ENCODE measurements at regions not wholly inside any gene's neighbourhood (a gene's known extent, or its start where the extent isn't known, plus 50 kb on each side); places are given as distances from the start of the nearest gene placed in this dataset.

- TF ChIP-seq, protein P1, sequence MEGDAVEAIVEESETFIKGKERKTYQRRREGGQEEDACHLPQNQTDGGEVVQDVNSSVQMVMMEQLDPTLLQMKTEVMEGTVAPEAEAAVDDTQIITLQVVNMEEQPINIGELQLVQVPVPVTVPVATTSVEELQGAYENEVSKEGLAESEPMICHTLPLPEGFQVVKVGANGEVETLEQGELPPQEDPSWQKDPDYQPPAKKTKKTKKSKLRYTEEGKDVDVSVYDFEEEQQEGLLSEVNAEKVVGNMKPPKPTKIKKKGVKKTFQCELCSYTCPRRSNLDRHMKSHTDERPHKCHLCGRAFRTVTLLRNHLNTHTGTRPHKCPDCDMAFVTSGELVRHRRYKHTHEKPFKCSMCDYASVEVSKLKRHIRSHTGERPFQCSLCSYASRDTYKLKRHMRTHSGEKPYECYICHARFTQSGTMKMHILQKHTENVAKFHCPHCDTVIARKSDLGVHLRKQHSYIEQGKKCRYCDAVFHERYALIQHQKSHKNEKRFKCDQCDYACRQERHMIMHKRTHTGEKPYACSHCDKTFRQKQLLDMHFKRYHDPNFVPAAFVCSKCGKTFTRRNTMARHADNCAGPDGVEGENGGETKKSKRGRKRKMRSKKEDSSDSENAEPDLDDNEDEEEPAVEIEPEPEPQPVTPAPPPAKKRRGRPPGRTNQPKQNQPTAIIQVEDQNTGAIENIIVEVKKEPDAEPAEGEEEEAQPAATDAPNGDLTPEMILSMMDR (IDR thresholded peaks at IDR 0.05; ENCODE audit: insufficient read depth, low read depth, low read length, missing control alignments): no peak
- DNase-seq (ENCODE audit: low read depth): no peak
- no peak overlapping the region for H3K4me3 ChIP-seq (ENCODE audit: low read depth, low read length)
Observed at GRCh38 chr14:61939776-61940175, 177.6 kb downstream of the SNAPC1 start.

- H3K4me3 ChIP-seq (ENCODE audit: low read depth, low read length): no peak overlapping the region
- DNase-seq (ENCODE audit: low read depth): no peak
- TF ChIP-seq, protein P1 (IDR thresholded peaks at IDR 0.05; ENCODE audit: insufficient read depth, low read depth, low read length, missing control alignments): no peak
Observed at GRCh38 chr14:61940666-61941420, 178.6 kb downstream of the SNAPC1 start.

GRCh38 chr14:61941421-61942150, 179.4 kb downstream of the SNAPC1 start:
- H3K4me3 ChIP-seq (ENCODE audit: low read depth, low read length): no peak overlapping the region
- DNase-seq (ENCODE audit: low read depth): no peak
- TF ChIP-seq, protein P1 (IDR thresholded peaks at IDR 0.05; ENCODE audit: insufficient read depth, low read depth, low read length, missing control alignments): no peak

DNA sequence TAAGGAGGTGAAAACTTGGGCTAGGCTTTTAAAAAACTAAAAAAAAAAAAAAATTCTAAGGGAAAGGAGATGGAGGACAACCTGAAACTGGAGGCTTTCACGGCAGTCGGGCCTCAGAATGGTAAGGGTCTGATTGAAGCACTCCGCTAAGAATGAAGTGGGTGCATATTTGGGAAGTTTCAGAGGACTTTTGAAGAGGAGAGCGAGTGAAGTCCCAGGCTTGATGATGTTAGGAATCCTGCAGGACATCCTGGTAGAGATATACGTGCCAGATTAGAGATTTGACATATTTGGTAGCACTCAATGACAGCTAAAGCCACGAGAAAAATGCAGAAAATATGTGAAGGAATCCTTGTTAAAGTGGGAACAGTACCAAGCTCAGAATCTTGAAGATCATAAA, 186.2 kb downstream of the SNAPC1 start:
- TF ChIP-seq, protein P1 (IDR thresholded peaks at IDR 0.05; ENCODE audit: insufficient read depth, low read depth, low read length, missing control alignments): no peak
- no peak overlapping the region for H3K4me3 ChIP-seq (ENCODE audit: low read depth, low read length)

DNA sequence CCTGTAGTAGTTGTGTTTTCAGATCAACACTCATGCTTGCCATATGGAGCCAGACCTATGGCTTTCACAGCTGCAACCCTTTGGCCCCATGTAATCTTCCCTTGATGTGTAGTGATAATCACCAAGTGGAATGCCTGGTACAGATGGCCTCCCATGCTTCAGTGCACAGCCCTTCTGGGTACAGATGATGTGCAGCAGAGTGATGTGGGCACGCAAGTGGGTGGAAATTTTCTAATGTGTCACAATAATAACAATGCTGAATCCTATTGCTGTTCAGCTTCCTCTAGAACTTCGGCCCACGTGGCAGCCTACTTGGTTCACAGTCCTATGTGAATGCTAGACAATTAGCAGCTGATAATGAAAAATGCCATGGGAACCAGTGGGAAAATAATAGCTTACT, 188.1 kb downstream of the SNAPC1 start:
- TF ChIP-seq, protein P1 (IDR thresholded peaks at IDR 0.05; ENCODE audit: insufficient read depth, low read depth, low read length, missing control alignments): no peak
- no peak overlapping the region for H3K4me3 ChIP-seq (ENCODE audit: low read depth, low read length)
- no peak for DNase-seq (ENCODE audit: low read depth)

More for the DNA sequence above, 186.2 kb downstream of the SNAPC1 start:
- DNase-seq (ENCODE audit: low read depth): no peak

GRCh38 chr14:61953602-61954001, 191.4 kb downstream of the SNAPC1 start:
- no peak for DNase-seq (ENCODE audit: low read depth)
- H3K4me3 ChIP-seq (ENCODE audit: low read depth, low read length): no peak overlapping the region
- TF ChIP-seq, protein P1 (IDR thresholded peaks at IDR 0.05; ENCODE audit: insufficient read depth, low read depth, low read length, missing control alignments): no peak

Data from GM12865 (cell line).